ENCODE measurements at regions not wholly inside any gene's neighbourhood (a gene's known extent, or its start where the extent isn't known, plus 50 kb on each side); places are given as distances from the start of the nearest gene placed in this dataset.

DNA sequence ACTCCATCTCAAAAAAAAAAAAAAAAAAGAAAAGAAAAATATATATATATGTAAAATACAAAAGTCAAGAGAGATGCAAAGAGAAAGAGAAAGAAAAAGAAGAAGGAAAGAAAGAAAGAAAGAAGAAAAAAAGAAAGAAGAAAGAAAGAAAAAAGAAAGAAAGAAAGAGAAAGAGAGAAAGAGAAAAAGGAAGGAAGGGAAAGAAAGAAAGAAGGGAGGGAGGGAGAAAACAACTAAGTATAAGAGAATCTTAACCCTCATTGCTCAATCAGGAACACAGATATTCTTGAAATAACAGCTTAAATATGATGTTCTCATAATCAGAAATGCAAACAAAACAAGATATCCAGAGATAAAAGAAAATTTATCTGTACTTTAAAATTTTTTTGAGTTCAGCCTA lies 54.4 kb upstream of the MARCKS start:
- DNase-seq (ENCODE audit: low read depth, low spot score) (no peak), FAIRE-seq (no peak)
- CTCF ChIA-PET: no interaction called here
- Histone ChIP-seq H3K4me3 (replicated peaks in 1 of 3; ENCODE audit: insufficient read depth in 1 of 3, low read depth in 1 of 3, low read length in 3 of 3) (no peak overlapping the region), H3K9ac (replicated peaks; ENCODE audit: extremely low read depth, insufficient read depth, low read length) (no peak overlapping the region), H3K4me1 (ENCODE audit: control insufficient read depth, extremely low read depth, insufficient read depth, low read length) (no peaks in the 10 kb centered on the region), H3K4me2 (ENCODE audit: insufficient read depth, low read length) (no peak overlapping the region), H2AFZ (ENCODE audit: low read depth, low read length) (no peak overlapping the region), H3K27ac (ENCODE audit: insufficient read depth, low read depth, low read length) (no peak overlapping the region), H4K20me1 (replicated peaks; ENCODE audit: control insufficient read depth, extremely low read depth, insufficient read depth, low read length) (no peaks in the 10 kb centered on the region), H3K79me2 (ENCODE audit: control insufficient read depth, insufficient read depth, low read length) (no peaks in the 10 kb centered on the region), H3K9me3 (replicated peaks; ENCODE audit: control insufficient read depth, insufficient read depth, low read length) (no peaks in the 10 kb centered on the region), H3K27me3 (ENCODE audit: control insufficient read depth in 2 of 2, insufficient read depth in 2 of 2, low read length in 2 of 2) (no peaks in the 10 kb centered on the region), H3K9me1 (replicated peaks; ENCODE audit: control insufficient read depth, extremely low read depth, insufficient read depth, low read length) (no peaks in the 10 kb centered on the region), H3K36me3 (ENCODE audit: control insufficient read depth in 2 of 2, extremely low read depth in 1 of 2, insufficient read depth in 2 of 2, low read length in 2 of 2) (no peaks in the 10 kb centered on the region)
- POLR2A ChIA-PET: interaction anchor here (0.7 kb wide), 1 partner anchor 627 kb away, joined by 3 read pairs; no protein-coding TSS in a partner anchor
- no TSS peak for BruUV-seq (replicated peaks)
- dilution Hi-C loops (cut with MboI; ENCODE audit: extremely low pct_ligation_motif_present, low sequenced_read_pairs) (no loop called here), intact Hi-C loops (cut with micrococcal nuclease) (no loop called here)
- no peak for TF ChIP-seq POLR2AphosphoS5 (IDR thresholded peaks at IDR 0.05; ENCODE audit: insufficient read depth, low read depth, low read length)

DNA sequence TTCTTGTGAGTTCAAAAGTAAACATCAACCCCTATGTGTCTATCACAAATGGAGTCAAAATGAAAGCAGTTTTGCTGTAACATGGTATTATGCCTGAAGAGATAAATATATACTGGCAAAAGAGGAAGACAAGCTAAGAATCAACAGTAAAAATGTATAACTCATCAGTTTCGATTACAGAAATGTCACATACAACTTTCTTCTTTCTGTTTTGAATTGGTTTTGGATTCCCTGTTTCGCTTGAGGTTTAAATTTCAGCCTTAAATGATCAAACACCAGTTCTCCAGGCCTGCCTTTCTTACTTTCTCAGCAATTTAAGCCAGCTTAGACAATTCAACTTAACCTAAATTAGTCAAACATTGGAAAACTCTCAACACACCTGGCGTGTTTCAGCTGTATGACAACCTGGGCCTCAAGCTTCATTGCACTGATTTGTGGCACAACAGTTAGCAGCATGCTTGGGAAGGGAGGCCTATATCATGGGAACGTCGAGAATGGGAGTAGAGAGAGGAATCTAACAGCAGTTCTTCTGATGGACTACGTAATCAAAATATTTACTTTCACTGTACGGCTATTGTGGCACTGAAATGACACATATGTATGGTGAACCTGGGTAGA lies 51.9 kb upstream of the MARCKS start:
- Histone ChIP-seq H3K4me3 (replicated peaks in 1 of 3; ENCODE audit: insufficient read depth in 1 of 3, low read depth in 1 of 3, low read length in 3 of 3) (no peak overlapping the region), H3K9me1 (replicated peaks; ENCODE audit: control insufficient read depth, extremely low read depth, insufficient read depth, low read length) (no peaks in the 10 kb centered on the region), H3K4me2 (ENCODE audit: insufficient read depth, low read length) (no peak overlapping the region), H3K4me1 (ENCODE audit: control insufficient read depth, extremely low read depth, insufficient read depth, low read length) (no peaks in the 10 kb centered on the region), H3K27me3 (ENCODE audit: control insufficient read depth in 2 of 2, insufficient read depth in 2 of 2, low read length in 2 of 2) (no peaks in the 10 kb centered on the region), H3K79me2 (ENCODE audit: control insufficient read depth, insufficient read depth, low read length) (no peaks in the 10 kb centered on the region), H4K20me1 (replicated peaks; ENCODE audit: control insufficient read depth, extremely low read depth, insufficient read depth, low read length) (no peaks in the 10 kb centered on the region), H3K36me3 (ENCODE audit: control insufficient read depth in 2 of 2, extremely low read depth in 1 of 2, insufficient read depth in 2 of 2, low read length in 2 of 2) (no peaks in the 10 kb centered on the region), H3K27ac (ENCODE audit: insufficient read depth, low read depth, low read length) (no peak overlapping the region), H3K9me3 (replicated peaks; ENCODE audit: control insufficient read depth, insufficient read depth, low read length) (no peaks in the 10 kb centered on the region), H2AFZ (ENCODE audit: low read depth, low read length) (no peak overlapping the region), H3K9ac (replicated peaks; ENCODE audit: extremely low read depth, insufficient read depth, low read length) (no peak overlapping the region)
- BruUV-seq (replicated peaks): no TSS peak
- TF ChIP-seq POLR2A (IDR thresholded peaks at IDR 0.05; ENCODE audit: low read depth, low read length): no peak
- TF ChIP-seq, protein P1, sequence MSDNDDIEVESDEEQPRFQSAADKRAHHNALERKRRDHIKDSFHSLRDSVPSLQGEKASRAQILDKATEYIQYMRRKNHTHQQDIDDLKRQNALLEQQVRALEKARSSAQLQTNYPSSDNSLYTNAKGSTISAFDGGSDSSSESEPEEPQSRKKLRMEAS (IDR thresholded peaks at IDR 0.05; ENCODE audit: insufficient read depth, insufficient read length): no peak
- TF ChIP-seq JUN (IDR thresholded peaks at IDR 0.05; ENCODE audit: borderline replicate concordance, insufficient read depth, insufficient read length, low read depth): no peak
- TF ChIP-seq FOS (IDR thresholded peaks at IDR 0.05; ENCODE audit: borderline replicate concordance, insufficient read depth, low read length): no peak
- no peak for TF ChIP-seq EZH2 (IDR thresholded peaks at IDR 0.05; ENCODE audit: borderline replicate concordance, low read depth, low read length, severe bottlenecking)
- TF ChIP-seq, protein P2, sequence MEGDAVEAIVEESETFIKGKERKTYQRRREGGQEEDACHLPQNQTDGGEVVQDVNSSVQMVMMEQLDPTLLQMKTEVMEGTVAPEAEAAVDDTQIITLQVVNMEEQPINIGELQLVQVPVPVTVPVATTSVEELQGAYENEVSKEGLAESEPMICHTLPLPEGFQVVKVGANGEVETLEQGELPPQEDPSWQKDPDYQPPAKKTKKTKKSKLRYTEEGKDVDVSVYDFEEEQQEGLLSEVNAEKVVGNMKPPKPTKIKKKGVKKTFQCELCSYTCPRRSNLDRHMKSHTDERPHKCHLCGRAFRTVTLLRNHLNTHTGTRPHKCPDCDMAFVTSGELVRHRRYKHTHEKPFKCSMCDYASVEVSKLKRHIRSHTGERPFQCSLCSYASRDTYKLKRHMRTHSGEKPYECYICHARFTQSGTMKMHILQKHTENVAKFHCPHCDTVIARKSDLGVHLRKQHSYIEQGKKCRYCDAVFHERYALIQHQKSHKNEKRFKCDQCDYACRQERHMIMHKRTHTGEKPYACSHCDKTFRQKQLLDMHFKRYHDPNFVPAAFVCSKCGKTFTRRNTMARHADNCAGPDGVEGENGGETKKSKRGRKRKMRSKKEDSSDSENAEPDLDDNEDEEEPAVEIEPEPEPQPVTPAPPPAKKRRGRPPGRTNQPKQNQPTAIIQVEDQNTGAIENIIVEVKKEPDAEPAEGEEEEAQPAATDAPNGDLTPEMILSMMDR (IDR thresholded peaks at IDR 0.05; ENCODE audit: extremely low read depth in 1 of 2, insufficient read depth in 1 of 2, low read depth in 1 of 2, low read length in 2 of 2): no peak
- no peak for TF ChIP-seq GATA2 (IDR thresholded peaks at IDR 0.05; ENCODE audit: insufficient read depth, insufficient read length, low read depth, low read length)
- no peak for TF ChIP-seq POLR2AphosphoS5 (IDR thresholded peaks at IDR 0.05; ENCODE audit: insufficient read depth, low read depth, low read length)
- dilution Hi-C loops (cut with MboI; ENCODE audit: extremely low pct_ligation_motif_present, low sequenced_read_pairs): no loop called here
- ChIA-PET CTCF (no interaction called here), POLR2A (no interaction called here)
- intact Hi-C loops (cut with micrococcal nuclease): no loop called here
- no peak for FAIRE-seq
- no peak for DNase-seq (ENCODE audit: low read depth, low spot score)

All from endothelial cell of umbilical vein (primary cell).